A549 (cell line): ENCODE measurements at regions not wholly inside any gene's neighbourhood (a gene's known extent, or its start where the extent isn't known, plus 50 kb on each side); places are given as distances from the start of the nearest gene placed in this dataset.

Experiments used
- ATAC-seq, 2 experiments: fragments of 200-7000 bp in 1 of 2; fragments of >200 bp in 1 of 2; cut with Nextera tagmentation in 1 of 2; cut with Tn5 transposase in 1 of 2; 3 replicates each; pipeline versions ENCODE4 v1.8.0 to v1.9.1; 2018 to 2020; ENCODE audit warnings: mild to moderate bottlenecking in 1 of 2, moderate library complexity in 1 of 2
- CTCF ChIA-PET: fragments of 300-600 bp; sonication (Branson Sonifier 250); formaldehyde crosslinking; extraction: SDS; loops from one replicate; lab custom pipeline; 2021; ENCODE audit warnings: antibody characterized with exemption, inconsistent platforms; lab: Yijun Ruan, JAX
- POLR2A ChIA-PET: fragments of 350-600 bp; formaldehyde crosslinking; extraction: SDS; loops from one replicate; lab custom pipeline; 2021; ENCODE audit warnings: antibody characterized with exemption, inconsistent platforms; lab: Yijun Ruan, JAX
- DNase-seq, 2 experiments: peaks; one replicate each; pipeline versions ENCODE4 v3.0.0 to v3.0.0-alpha.2; 2011 to 2016; ENCODE audit warnings: low read depth in 1 of 2, low spot score in 1 of 2
- FAIRE-seq: peaks from 2 replicates; lab custom pipeline; 2011; peaks lifted over from hg19 to GRCh38; lab: Jason Lieb, UNC
- H3K27ac ChIP-seq, 2 experiments: fragments of >200 bp; sonication (Bioruptor Twin); formaldehyde crosslinking; 3 replicates each; pipeline ENCODE4 v1.5.1; 2016 to 2017
- H3K4me1 ChIP-seq: fragments of >200 bp; sonication (Bioruptor Twin); formaldehyde crosslinking; 3 replicates; pipeline ENCODE4 v1.6.1; 2016
- H3K4me2 ChIP-seq: fragments of >200 bp; sonication (Bioruptor Twin); formaldehyde crosslinking; 3 replicates; pipeline ENCODE4 v1.6.1; 2016
- H3K4me3 ChIP-seq: fragments of >200 bp; sonication (Bioruptor Twin); formaldehyde crosslinking; 3 replicates; pipeline ENCODE4 v1.5.1; 2016
- H3K9me3 ChIP-seq: fragments of >200 bp; sonication (Bioruptor Twin); formaldehyde crosslinking; 3 replicates; pipeline ENCODE4 v1.6.1; 2016
- ATOH8 ChIP-seq: fragments of 250-450 bp; sonication (Bioruptor Pico); IDR thresholded peaks from 2 replicates; pipeline ENCODE4 v1.5.0; 2020; ENCODE audit warnings: low read depth, mild to moderate bottlenecking, moderate library complexity
- CBX2 ChIP-seq: fragments of 200-600 bp; sonication (generic); IDR thresholded peaks from 2 replicates; pipeline ENCODE4 v1.6.1; 2016; ENCODE audit warnings: low read depth, mild to moderate bottlenecking, borderline replicate concordance
- E2F6 ChIP-seq: IDR thresholded peaks from 2 replicates; pipeline ENCODE4 v1.6.1; 2012; ENCODE audit warnings: low read depth, borderline replicate concordance
- EHF ChIP-seq: fragments of 250-450 bp; sonication (Bioruptor Pico); IDR thresholded peaks from 2 replicates; pipeline ENCODE4 v1.5.0; 2020; ENCODE audit warnings: mild to moderate bottlenecking
- ELK1 ChIP-seq: fragments of 150-350 bp; IDR thresholded peaks from 2 replicates; pipeline ENCODE4 v1.6.1; 2014; ENCODE audit warnings: low read depth, mild to moderate bottlenecking, low read length
- EP300 ChIP-seq, 2 experiments: fragments of >200 bp; sonication (Bioruptor Twin); formaldehyde crosslinking; IDR thresholded peaks; 2 replicates in 1 of 2; 3 replicates in 1 of 2; pipeline ENCODE4 v1.6.1; 2016 to 2017
- ESRRA ChIP-seq: fragments of 150-350 bp; IDR thresholded peaks from 2 replicates; pipeline ENCODE4 v1.6.1; 2014; ENCODE audit warnings: mild to moderate bottlenecking, low read length, borderline replicate concordance
- FOXS1 ChIP-seq: fragments of 250-450 bp; sonication (Bioruptor Pico); IDR thresholded peaks from 2 replicates; pipeline ENCODE4 v1.5.0; 2020; ENCODE audit warnings: mild to moderate bottlenecking, moderate library complexity
- JUN ChIP-seq, 2 experiments: fragments of >200 bp; sonication (Bioruptor Twin); formaldehyde crosslinking; IDR thresholded peaks; 2 replicates in 1 of 2; 3 replicates in 1 of 2; pipeline ENCODE4 v1.6.1; 2016 to 2017
- KDM1A ChIP-seq: fragments of 200-600 bp; sonication (generic); IDR thresholded peaks from 2 replicates; pipeline ENCODE4 v1.6.1; 2016; ENCODE audit warnings: low read depth, mild to moderate bottlenecking
- KDM5A ChIP-seq: fragments of 200-600 bp; sonication (generic); IDR thresholded peaks from 2 replicates; pipeline ENCODE4 v1.6.1; 2016; ENCODE audit warnings: antibody characterized with exemption, mild to moderate bottlenecking
- MAX ChIP-seq: IDR thresholded peaks from 2 replicates; pipeline ENCODE4 v1.6.1; 2012
- MAZ ChIP-seq: fragments of 150-350 bp; IDR thresholded peaks from 2 replicates; pipeline ENCODE4 v1.6.1; 2014; ENCODE audit warnings: antibody characterized with exemption, low read depth, low read length, borderline replicate concordance
- NFE2L2 ChIP-seq: fragments of 150-350 bp; conservative IDR thresholded peaks from 2 replicates; pipeline ENCODE4 v1.6.1; 2014; ENCODE audit warnings: low read length
- NR3C1 ChIP-seq: fragments of >200 bp; sonication (Bioruptor Twin); formaldehyde crosslinking; IDR thresholded peaks from 3 replicates; pipeline ENCODE4 v1.6.1; 2017
- PBX3 ChIP-seq: IDR thresholded peaks from 2 replicates; pipeline ENCODE4 v1.6.1; 2012
- PHF8 ChIP-seq: fragments of 200-600 bp; sonication (generic); IDR thresholded peaks from 2 replicates; pipeline ENCODE4 v1.6.1; 2016; ENCODE audit warnings: low read depth, mild to moderate bottlenecking, antibody characterized with exemption, moderate library complexity, borderline replicate concordance
- POLR2AphosphoS2 ChIP-seq: conservative IDR thresholded peaks from 2 replicates; pipeline ENCODE4 v1.6.1; 2012; ENCODE audit warnings: low read length, improper control_type of control experiment, inconsistent platforms
- RAD21 ChIP-seq, 2 experiments: fragments of >200 bp in 1 of 2; sonication (Bioruptor Twin) in 1 of 2; formaldehyde crosslinking in 1 of 2; IDR thresholded peaks in 1 of 2; conservative IDR thresholded peaks in 1 of 2; 2 replicates in 1 of 2; 3 replicates in 1 of 2; pipeline ENCODE4 v1.6.1; 2012 to 2018; ENCODE audit warnings: inconsistent platforms in 1 of 2
- RCOR1 ChIP-seq: fragments of 150-350 bp; IDR thresholded peaks from 2 replicates; pipeline ENCODE4 v1.6.1; 2014; ENCODE audit warnings: antibody characterized with exemption, low read length, low read depth
- REST ChIP-seq: fragments of 200-600 bp; sonication (generic); IDR thresholded peaks from 2 replicates; pipeline ENCODE4 v1.6.1; 2016; ENCODE audit warnings: antibody characterized with exemption, mild to moderate bottlenecking, moderate library complexity
- SMC3 ChIP-seq: fragments of >200 bp; sonication (Bioruptor Twin); formaldehyde crosslinking; IDR thresholded peaks from 3 replicates; pipeline ENCODE4 v1.6.1; 2018; ENCODE audit warnings: inconsistent platforms
- TFCP2L1 ChIP-seq: fragments of 250-450 bp; sonication (Bioruptor Pico); IDR thresholded peaks from 2 replicates; pipeline ENCODE4 v1.5.0; 2021; ENCODE audit warnings: mild to moderate bottlenecking
- TP53 ChIP-seq: fragments of 250-450 bp; sonication (Bioruptor Pico); IDR thresholded peaks from 2 replicates; pipeline ENCODE4 v1.5.0; 2021; ENCODE audit warnings: mild to moderate bottlenecking, moderate library complexity
- ZC3H11A ChIP-seq: fragments of 450-650 bp; IDR thresholded peaks from 2 replicates; pipeline ENCODE4 v1.6.1; 2014; ENCODE audit warnings: antibody characterized with exemption, mild to moderate bottlenecking
- WGBS: methylation state at CpG from one replicate; pipeline ENCODE4 v1.1.6; 2017; ENCODE audit errors: missing lambda C conversion rate; 5-methylcytosine and 5-hydroxymethylcytosine counted together

GRCh38 chr21:38570596-38570995 lies 72.3 kb upstream of the ERG start:
- 48% methylated on average over 6 of the region's 6 CpGs for WGBS
- Histone ChIP-seq H3K4me2 (no peak overlapping the region), H3K4me1 (no peaks in the 10 kb centered on the region; the same call in 2 of the 3 replicates), H3K27ac (no peak overlapping the region), H3K4me3 (no peak overlapping the region), H3K9me3 (no peaks in the 10 kb centered on the region)
- DNase-seq, result no peak
- no peak for FAIRE-seq
- TF ChIP-seq E2F6, result no peak
- no peak for TF ChIP-seq PBX3
- no peak for TF ChIP-seq ZC3H11A
- no peak for TF ChIP-seq TFCP2L1 (CRISPR knock-in tag)
- no peak for TF ChIP-seq MAX
- TF ChIP-seq SMC3, result no peak
- TF ChIP-seq ESRRA, result no peak
- no peak for TF ChIP-seq ATOH8 (CRISPR knock-in tag)
- TF ChIP-seq REST, result no peak
- TF ChIP-seq KDM1A, result no peak
- no peak for TF ChIP-seq CBX2
- TF ChIP-seq RCOR1, result no peak
- TF ChIP-seq FOXS1 (CRISPR knock-in tag), result no peak
- no peak for TF ChIP-seq POLR2AphosphoS2
- no peak for TF ChIP-seq MAZ
- no peak for TF ChIP-seq JUN (IDR thresholded peaks at IDR 0.05)
- ATAC-seq, result no peak
- CTCF ChIA-PET, result interaction anchor here (1.0 kb wide), 1 partner anchor 168 kb away, joined by 3 read pairs; no protein-coding TSS in a partner anchor
- POLR2A ChIA-PET, result no interaction called here

GRCh38 chr21:38574895-38575575 lies 76.8 kb upstream of the ERG start:
- FAIRE-seq (no peak), DNase-seq (no peak)
- Histone ChIP-seq H3K4me3 (no peak overlapping the region), H3K4me2 (no peak overlapping the region), H3K27ac (no peak overlapping the region), H3K9me3 (no peaks in the 10 kb centered on the region)
- TF ChIP-seq EHF (CRISPR knock-in tag) (no peak), EP300 (IDR thresholded peaks at IDR 0.05) (no peak), MAX (no peak), NR3C1 (no peak), NFE2L2 (no peak), ELK1 (no peak), RAD21 (conservative IDR thresholded peaks at IDR 0.05 in 1 of 2, IDR thresholded peaks at IDR 0.05 in 1 of 2) (no peak), TP53 (CRISPR knock-in tag) (no peak), ESRRA (no peak), E2F6 (no peak), MAZ (no peak), PHF8 (no peak), KDM5A (no peak)
- TF ChIP-seq, all 56 proteins: peak for 0
- H3K4me1 ChIP-seq, result no peaks in the 10 kb centered on the region
- ATAC-seq, result no peak
- WGBS, result 56% methylated on average over 9 of the region's 9 CpGs
- CTCF ChIA-PET, result interaction anchor here (0.7 kb wide), 1 partner anchor 68 kb away, joined by 3 read pairs; no protein-coding TSS in a partner anchor
- POLR2A ChIA-PET, result no interaction called here
